ENCODE measurements at regions not wholly inside any gene's neighbourhood (a gene's known extent, or its start where the extent isn't known, plus 50 kb on each side); places are given as distances from the start of the nearest gene placed in this dataset.

GRCh38 chr3:64382153-64382552 is 156.9 kb upstream of the PRICKLE2 start:
- no peak for DNase-seq (ENCODE audit: extremely low spot score, unreplicated experiment)
- Mint-ChIP-seq H3K9me3 (ENCODE audit: unreplicated experiment) (no peaks in the 10 kb centered on the region), H3K4me1 (ENCODE audit: unreplicated experiment) (peaks cover 4% of the 10 kb centered on the region), H3K4me3 (ENCODE audit: unreplicated experiment) (no peak overlapping the region), H3K36me3 (ENCODE audit: unreplicated experiment) (no peaks in the 10 kb centered on the region), H3K27me3 (ENCODE audit: unreplicated experiment) (no peaks in the 10 kb centered on the region), H3K27ac (ENCODE audit: unreplicated experiment) (no peak overlapping the region)
- TF ChIP-seq CTCF (IDR thresholded peaks at IDR 0.05), result no peak

- no peaks in the 10 kb centered on the region for H3K36me3 Mint-ChIP-seq (ENCODE audit: unreplicated experiment)
- no peak for TF ChIP-seq CTCF (IDR thresholded peaks at IDR 0.05)
- H3K27ac Mint-ChIP-seq (ENCODE audit: unreplicated experiment), result no peak overlapping the region
- no peak for DNase-seq (ENCODE audit: extremely low spot score, unreplicated experiment)
- peaks cover 4% of the 10 kb centered on the region for H3K4me1 Mint-ChIP-seq (ENCODE audit: unreplicated experiment)
- H3K27me3 Mint-ChIP-seq (ENCODE audit: unreplicated experiment), result no peaks in the 10 kb centered on the region
- no peaks in the 10 kb centered on the region for H3K9me3 Mint-ChIP-seq (ENCODE audit: unreplicated experiment)
- no peak overlapping the region for H3K4me3 Mint-ChIP-seq (ENCODE audit: unreplicated experiment)
Observed at GRCh38 chr3:64381367-64381766, 156.1 kb upstream of the PRICKLE2 start.

GRCh38 chr3:64380546-64380945 is 155.3 kb upstream of the PRICKLE2 start:
- peaks cover 1% of the 10 kb centered on the region for H3K4me1 Mint-ChIP-seq (ENCODE audit: unreplicated experiment)
- DNase-seq (ENCODE audit: extremely low spot score, unreplicated experiment), result no peak
- H3K9me3 Mint-ChIP-seq (ENCODE audit: unreplicated experiment), result peaks cover 7% of the 10 kb centered on the region
- no peaks in the 10 kb centered on the region for H3K27me3 Mint-ChIP-seq (ENCODE audit: unreplicated experiment)
- no peak overlapping the region for H3K4me3 Mint-ChIP-seq (ENCODE audit: unreplicated experiment)
- TF ChIP-seq CTCF (IDR thresholded peaks at IDR 0.05), result no peak
- H3K27ac Mint-ChIP-seq (ENCODE audit: unreplicated experiment), result no peak overlapping the region
- H3K36me3 Mint-ChIP-seq (ENCODE audit: unreplicated experiment), result no peaks in the 10 kb centered on the region

- no peak for TF ChIP-seq CTCF (IDR thresholded peaks at IDR 0.05)
- no peak overlapping the region for H3K4me3 Mint-ChIP-seq (ENCODE audit: unreplicated experiment)
- DNase-seq (ENCODE audit: extremely low spot score, unreplicated experiment), result no peak
- peaks cover 8% of the 10 kb centered on the region for H3K9me3 Mint-ChIP-seq (ENCODE audit: unreplicated experiment)
- no peaks in the 10 kb centered on the region for H3K36me3 Mint-ChIP-seq (ENCODE audit: unreplicated experiment)
- no peak overlapping the region for H3K27ac Mint-ChIP-seq (ENCODE audit: unreplicated experiment)
- no peaks in the 10 kb centered on the region for H3K27me3 Mint-ChIP-seq (ENCODE audit: unreplicated experiment)
- peaks cover 1% of the 10 kb centered on the region for H3K4me1 Mint-ChIP-seq (ENCODE audit: unreplicated experiment)
Observed at GRCh38 chr3:64379221-64379620, 154.0 kb upstream of the PRICKLE2 start.

GRCh38 chr3:64377942-64378341 is 152.7 kb upstream of the PRICKLE2 start:
- Mint-ChIP-seq H3K9me3 (ENCODE audit: unreplicated experiment) (peaks cover 8% of the 10 kb centered on the region), H3K27ac (ENCODE audit: unreplicated experiment) (no peak overlapping the region), H3K27me3 (ENCODE audit: unreplicated experiment) (no peaks in the 10 kb centered on the region), H3K4me1 (ENCODE audit: unreplicated experiment) (peaks cover 1% of the 10 kb centered on the region), H3K36me3 (ENCODE audit: unreplicated experiment) (no peaks in the 10 kb centered on the region), H3K4me3 (ENCODE audit: unreplicated experiment) (no peak overlapping the region)
- no peak for TF ChIP-seq CTCF (IDR thresholded peaks at IDR 0.05)
- DNase-seq (ENCODE audit: extremely low spot score, unreplicated experiment), result no peak
